HG02885 (cell line): ENCODE measurements at regions not wholly inside any gene's neighbourhood (a gene's known extent, or its start where the extent isn't known, plus 50 kb on each side); places are given as distances from the start of the nearest gene placed in this dataset.
A peak's percentile ranks its signal among the peaks of the same experiment; 100 is the strongest.

ENCODE experiments used
- ATAC-seq: cut with Tn5 transposase; IDR thresholded peaks from one replicate; pipeline ENCODE4 v1.9.1; 2021; ENCODE audit warnings: mild to moderate bottlenecking; ENCODE audit not compliant: unreplicated experiment, poor library complexity

DNA sequence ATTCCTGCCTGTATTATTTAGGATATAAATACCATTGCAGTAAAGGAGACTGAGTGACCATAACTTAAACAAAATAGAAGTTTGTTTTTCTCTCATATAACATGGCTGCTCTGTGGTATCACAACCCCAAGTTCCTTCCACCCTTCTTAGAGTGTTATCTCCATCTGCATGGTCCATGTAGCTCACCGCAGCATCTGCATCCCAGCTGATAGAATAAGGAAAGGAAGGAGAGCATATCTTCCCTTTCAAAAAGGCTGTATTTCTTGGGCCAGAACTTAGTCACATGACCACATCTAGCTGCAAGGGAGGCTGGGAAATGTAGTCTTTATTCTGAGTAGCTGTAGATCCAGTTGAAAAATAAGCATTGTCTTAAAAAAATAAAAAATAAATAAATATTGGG, 184.8 kb upstream of the NUDT4 start:
- ATAC-seq = no peak

DNA sequence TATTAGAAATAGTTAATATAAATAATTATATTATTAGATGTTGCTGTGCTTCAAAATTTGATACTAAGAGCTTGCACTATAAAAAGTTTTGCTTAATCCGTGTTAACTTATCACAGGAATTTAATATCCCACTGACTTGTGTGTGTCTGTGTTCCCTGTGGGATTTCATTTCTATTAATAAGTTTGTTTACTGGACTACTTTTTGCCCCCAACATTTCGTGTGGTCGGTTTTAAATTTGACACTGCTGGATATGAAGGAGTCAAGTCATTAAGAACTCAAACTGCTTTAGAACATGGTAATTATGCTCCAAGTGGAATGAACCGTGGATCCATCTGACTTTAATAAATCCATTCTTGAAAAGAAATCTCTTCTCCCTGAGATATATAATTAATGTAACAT, 182.2 kb upstream of the NUDT4 start:
- no peak for ATAC-seq

DNA sequence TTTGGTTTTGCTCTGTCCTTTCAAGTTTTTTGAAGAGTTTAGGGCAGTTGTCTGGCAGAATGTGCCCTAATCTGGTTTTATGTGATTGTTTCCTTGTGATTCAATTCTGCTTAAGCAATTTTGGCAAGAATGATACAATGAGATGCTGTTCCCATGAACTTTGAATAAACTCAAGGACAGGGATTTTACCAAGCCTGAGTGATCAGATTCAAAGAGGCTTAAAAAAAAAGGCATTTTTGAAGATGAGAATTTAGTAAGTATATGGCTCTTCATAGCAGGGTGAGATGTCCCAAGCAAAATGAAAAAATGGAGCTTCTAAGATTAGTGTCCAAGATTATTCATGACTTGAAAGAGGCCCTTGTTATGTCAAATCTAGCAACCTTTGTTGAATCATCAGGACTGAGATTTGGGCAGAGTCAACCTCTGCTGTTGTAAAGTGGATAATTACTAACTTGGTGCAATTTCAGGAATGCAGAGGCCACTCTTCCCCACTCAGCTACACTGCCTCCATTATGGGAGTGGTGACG, 180.6 kb upstream of the NUDT4 start:
- ATAC-seq = no peak

DNA sequence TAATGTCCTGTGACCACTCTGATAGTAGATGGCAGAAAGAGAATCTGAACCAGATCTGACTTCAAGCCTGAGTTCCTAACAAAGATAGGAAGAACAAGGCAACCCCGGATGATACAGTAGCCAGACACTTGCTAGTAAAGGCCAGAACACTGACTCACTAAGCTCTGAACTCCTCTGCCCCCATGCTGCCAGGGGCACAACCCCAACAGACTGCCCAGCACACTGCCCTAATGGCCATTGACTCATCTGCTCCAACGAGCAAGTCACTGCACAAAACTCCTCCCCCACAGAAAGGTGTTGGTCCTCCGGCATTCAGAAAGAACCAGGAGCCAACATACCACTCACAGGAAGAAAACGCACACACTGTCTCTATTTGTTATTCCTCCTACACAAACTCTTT, 179.6 kb upstream of the NUDT4 start:
- no peak for ATAC-seq

DNA sequence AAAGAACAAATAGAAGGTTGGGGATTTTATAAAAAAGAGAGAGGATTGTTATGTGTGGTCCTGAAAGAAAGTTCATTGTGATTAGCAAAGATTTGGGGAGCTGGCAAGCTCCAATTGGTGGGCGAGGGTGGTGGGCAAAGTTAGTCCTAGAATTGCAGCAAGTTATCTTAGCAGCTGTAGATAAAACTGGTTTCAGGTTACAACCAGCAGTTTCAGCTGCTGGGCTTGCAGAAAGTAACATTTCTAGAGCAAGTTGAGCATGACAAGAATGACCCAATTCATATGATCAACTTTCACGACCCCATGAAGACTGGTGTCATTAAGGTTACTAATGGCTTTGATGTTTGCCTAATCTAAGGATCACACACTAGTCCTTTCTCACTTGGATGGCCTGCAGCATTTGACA, 177.9 kb upstream of the NUDT4 start:
- ATAC-seq = no peak

DNA sequence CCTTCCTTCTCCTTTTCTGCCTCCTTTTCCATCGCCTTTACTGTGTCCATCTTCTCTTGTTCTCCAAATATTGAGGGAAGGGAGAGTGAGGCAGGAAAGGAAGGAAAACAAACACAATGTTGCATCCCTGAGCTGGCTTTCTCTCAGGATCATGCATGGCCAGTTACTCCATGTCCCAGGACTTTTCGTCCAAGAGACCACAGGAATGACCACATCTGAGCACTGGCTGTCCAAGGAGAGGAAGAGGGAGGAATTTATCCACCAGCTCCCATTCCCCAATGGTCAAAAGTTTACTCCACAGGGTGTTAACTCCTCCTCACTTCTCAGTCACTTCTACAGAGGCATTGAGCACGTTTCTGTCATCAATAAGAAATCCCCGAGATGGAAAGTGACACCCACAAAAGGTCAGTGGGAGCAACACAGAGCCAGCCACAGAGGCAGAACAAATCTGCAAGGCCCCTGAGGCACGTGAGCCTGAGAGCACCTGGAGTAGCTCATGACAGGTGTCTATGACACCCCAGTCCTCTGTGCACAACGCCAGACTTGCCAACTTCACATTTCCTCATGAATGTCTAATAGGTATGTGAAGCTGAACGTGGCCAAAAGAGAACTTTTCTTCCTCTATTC, 177.3 kb upstream of the NUDT4 start:
- peak; percentile 42 for ATAC-seq

DNA sequence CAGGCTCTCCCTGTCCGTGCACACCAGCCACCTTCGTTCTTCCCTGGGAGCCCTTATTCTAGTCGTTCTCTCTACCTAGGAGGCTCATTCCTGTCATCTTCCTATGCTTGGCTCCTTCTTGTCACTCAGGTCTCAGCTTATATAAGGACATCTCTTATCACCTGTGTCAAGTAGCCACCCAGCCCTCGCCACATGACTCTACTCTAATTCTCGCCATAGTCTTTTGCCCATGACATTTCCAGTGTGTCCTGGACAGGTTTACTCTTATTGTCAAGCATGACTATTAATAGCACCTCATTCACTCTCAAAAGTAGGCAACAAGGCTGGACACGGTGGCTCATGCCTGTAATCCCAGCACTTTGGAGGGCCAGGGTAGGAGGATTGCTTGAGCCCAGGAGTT, 175.7 kb upstream of the NUDT4 start:
- ATAC-seq = no peak

DNA sequence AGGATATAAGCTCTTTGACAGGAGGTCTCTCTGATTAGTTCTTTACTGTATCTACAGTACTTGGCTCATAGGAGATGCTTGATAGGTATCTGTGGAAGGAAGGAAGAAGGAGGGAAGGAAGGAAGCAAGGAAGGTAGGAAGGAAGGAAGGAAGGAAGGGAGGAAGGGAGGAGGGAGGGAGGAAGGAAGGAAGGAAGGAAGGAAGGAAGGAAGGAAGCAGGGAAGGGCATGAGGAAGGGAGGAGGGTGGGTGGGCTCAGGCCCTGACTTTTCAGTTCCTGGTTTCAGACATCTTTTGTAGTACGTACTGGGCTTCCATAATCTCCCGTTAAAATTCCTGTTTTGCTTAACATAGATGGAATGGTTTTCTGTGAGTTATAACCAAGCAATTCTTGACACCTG, 175.0 kb upstream of the NUDT4 start:
- ATAC-seq = no peak

DNA sequence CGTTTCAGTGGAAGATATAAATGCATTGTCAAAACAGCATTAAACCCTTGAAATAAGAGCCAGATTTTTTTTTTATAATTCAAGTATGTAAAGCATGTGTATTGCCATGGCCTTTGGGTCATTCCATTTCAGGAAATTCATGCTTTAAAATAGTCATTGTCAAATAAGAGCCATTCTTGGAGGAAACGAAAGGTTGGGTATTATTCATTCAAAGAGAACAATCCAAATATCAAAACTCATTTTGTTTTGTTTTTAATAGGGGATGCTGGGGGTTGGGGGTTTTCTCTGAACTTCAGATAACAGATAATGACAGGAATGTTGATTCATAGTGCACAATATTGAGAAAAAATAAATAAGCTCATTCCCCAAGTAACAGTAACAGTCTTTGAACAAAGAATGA, 174.4 kb upstream of the NUDT4 start:
- no peak for ATAC-seq

DNA sequence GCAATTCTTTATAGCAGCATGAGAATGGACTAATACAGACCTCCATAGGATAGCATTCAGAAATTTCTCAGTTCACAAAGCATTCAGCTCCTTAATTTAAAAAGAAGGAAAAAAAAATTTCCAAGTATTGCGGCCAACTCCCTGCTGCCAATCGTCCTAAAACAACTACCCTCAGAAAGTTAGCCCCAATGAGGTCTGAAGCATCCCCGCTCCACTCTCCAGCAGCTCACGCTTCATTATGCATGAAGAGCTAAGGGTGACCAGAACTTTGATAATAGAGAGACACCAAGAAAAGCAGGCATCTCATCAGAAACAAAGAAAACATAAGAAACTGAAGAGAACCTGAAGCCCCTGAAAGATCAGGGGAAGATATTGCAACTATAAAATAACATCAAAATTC, 172.8 kb upstream of the NUDT4 start:
- no peak for ATAC-seq

DNA sequence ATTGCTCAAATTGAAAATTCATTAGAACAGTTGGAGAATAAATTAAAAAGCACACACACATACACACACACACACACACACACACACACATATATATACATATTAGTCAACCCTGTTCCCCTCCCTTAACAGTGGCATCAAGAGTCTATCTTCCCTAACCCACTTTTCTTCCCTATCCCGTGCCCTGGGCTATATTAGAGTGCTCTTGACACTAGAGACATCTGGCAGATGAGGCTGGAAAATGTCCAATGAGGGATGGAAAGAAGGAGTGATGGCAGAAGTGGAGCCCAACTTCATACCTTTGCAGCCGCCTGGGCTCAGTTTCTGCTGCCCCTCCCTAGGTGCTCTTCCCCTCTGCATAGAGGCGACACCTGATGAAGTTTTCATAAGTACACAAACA, 172.4 kb upstream of the NUDT4 start:
- no peak for ATAC-seq

DNA sequence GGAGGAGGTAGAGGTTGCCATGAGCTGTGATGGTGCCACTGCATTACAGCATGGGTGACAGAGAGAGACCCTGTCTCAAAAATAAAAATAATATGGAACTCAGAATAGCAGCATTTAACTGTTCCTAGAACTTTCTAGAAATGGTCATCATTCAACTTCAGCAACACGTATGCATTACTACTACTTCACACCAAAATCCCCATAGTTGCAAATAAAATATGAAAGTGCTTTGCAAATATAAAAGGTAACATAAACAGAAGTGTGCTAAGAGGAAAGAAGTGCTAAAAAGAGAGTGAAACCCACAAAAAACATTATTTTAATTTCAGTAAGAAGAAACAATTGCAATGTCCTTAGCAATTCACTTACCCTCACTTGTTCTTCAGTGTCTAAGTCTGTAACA, 169.7 kb upstream of the NUDT4 start:
- no peak for ATAC-seq

DNA sequence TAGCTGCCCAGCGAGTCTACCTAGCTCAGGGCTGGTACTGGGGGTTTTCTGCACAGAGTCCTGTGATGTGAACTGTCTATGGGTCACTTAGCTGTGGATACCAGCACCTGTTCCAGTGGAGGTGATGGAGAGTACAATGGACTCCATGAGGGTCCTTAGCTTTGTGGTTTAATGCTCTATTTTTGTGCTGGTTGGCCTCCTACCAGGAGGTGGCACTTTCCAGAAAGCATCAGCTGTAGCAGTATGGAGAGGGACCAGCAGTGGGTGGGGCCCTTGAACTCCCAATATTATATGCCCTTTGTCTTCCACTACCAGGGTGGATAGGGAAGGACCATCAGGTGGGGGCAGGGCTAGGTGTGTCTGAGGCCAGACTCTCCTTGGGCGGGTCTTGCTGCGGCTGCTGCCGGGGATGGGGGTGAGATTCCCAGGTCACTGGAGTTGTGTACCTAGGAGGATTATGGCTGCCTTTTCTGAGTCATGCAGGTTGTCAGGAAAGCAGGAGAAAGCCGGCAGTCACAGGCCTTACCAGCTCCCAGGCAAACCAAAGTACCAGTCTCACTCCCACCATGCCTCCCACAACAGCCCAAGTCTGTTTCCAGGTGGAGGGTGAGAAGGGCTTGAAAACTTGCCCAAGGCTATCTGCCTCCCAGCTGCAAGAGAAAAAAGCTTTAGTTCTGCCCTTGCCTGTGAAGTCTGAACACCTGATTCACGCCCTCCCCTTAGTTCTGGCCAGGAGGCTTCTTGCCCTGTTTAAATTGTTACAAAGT, 163.0 kb upstream of the NUDT4 start:
- no peak for ATAC-seq

DNA sequence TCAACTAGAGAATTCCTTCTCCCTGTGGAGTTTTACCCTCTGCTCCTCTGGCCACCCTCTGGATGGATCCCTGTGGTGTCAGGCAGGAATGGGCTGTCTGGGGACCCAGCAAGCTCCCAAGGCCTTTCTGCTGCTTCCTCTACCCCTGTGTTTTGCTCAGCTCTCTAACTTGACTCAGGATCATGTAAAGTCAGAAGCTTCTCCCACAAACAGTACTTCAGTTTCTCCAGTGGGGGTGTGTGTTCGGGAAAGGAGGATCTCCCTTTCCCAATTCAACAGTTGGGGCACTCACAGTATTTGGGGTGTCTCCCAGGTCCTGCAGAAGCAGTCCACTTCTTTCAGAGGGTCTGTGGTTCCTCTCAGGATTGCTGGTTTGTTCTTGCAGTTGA, 162.4 kb upstream of the NUDT4 start:
- no peak for ATAC-seq

DNA sequence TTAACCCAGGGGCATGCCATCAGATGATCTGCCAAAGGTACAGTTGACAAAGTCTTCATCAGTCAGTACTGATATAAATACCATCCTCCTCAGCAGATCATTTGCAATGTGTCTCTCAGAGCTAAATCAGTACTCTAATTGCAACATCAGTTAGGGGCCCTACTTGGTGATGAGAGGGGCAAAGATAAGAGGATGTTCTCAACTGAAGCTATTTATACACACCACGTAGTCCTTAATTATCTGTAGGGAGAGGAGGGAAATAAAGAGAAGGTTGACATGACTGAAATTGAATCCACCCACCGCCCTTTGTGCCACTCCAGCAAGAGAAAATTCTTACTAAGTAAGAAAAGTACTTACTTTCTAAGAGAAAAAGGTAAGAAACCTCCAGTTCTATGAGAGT, 157.8 kb upstream of the NUDT4 start:
- no peak for ATAC-seq

DNA sequence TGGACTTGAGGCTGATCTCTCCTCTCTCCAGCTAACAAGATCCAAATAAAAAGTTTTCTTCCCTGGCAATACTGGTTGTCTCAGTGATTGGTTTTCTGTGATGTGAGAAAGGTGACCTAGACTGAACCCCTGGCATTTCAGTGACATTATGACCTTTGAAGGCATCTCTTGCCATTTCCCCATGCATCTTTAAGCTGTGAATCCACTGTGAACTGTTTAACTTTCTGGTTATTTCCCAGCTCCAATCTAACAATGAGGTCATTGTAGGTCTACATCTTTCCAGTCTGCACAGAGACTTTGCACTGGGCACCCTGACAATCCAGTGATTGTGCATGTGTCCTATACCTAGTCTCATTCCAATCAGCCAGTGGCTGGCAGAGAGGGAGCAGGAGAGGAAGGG, 155.9 kb upstream of the NUDT4 start:
- no peak for ATAC-seq

DNA sequence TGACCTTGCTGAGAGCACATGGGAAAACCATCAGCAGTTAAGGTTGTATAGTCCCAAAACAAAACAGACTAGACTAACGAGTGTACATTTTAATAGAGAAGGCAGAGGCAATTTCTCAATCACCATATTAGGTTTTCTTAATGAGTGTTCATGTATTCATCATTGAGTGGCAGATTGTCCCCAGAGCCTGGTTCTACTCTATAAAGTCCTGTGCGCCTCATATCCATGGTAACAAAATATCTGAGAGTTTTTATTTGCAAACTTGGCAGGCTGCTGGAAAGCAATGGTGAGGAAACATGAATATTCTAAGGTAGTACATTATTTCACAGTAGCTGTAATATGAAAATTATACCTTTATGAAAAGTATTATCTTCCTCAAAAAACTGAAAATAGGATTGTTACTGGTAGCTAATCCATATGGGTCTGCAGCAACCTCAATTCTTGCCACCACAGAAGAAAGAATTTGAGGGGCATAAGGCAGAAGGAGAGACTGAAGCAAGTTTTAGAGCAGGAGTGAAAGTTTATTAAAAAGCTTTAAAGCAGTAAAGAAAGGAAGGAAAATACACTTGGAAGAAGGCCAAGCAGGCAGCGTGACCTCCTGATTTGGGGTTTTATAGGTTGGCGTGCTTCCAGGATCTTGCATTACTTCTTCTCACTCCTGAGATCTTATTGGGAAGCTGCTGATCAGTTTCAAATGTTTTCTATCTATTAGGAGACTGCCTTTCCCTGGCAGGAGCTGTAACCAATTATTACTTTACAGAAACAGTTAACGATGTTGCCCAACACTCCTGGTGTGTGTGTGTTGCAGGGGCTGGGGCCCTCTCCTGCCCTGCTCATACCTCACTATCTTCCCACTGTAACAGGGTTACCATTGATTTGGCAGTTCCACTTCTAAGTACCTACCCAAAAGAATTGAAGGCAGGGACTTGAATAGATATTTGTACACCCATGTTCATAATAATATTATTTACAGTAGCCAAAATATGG, 154.0 kb upstream of the NUDT4 start:
- ATAC-seq = no peak

DNA sequence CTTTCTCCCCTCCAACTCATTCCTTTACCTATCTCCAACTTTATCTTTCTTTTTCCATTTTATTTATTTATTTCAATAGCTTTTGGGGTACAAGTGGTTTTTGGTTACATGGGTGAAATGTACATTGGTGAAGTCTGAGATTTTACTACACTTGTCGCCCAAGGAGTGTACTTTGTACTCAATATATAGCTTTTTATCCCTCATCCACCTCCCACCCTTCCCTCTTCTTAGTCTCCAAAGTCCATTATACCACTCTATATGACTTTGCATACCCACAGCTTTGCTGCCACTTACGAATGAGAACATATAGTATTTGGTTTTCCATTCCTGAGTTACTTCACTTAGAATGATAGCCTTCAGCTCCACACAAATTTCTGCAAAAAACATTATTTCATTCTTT, 152.6 kb upstream of the NUDT4 start:
- no peak for ATAC-seq

DNA sequence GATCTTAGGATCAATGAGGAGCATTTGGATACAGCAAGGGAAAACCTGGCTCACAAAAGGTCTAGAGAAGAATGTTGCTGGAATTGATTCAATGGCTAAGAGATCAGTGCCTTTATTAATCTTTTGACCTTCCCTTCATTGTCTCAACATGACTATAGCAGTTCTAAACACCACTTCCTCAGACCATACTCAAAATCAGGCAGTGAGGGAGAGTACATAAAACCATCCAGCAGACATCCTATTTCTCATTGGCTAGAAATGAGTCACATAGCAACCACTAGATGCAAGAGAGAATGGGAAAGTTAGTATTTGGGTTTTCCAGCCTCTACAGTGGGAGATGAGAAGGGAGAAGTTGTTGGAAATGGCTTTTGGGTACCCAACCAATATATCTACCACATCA, 151.4 kb upstream of the NUDT4 start:
- ATAC-seq = no peak

DNA sequence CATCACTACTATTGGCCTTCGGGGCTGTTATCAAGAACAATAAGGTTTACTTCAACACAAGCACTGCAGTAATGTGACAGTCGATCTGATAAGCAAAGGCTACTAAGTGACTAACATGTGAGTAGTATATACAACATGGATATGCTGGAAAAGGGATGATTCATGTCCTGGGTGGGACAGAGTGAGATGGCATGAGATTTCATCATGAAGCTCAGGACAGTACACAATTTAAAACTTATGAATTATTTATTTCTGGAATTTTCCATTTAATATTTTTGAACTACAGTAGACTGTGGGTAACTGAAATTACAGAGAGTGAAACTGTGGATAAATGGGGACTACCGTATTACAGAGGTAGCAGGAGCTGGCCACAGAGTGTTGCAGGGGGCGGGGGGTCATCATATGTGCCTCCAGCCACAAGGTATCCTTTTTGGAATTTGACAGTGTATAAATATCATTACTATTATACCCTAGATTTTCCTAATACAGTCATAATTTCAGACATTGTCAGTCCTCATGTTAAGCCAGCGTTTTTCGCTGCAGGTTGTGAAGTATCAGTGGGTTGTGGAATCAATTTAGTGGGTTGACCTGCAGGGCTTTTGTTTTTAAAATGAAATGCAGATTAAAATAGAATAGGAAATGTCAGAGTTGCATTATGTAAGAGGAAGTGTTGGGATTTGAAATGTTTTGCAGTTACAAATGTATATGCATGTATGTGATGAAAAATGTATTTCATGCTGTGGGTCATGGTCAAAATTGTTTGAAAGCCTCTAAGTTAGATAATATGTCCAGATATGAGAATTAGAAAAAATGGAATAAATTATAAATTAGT, 148.0 kb upstream of the NUDT4 start:
- no peak for ATAC-seq
